SU-DHL-6 (cell line): ENCODE measurements at regions not wholly inside any gene's neighbourhood (a gene's known extent, or its start where the extent isn't known, plus 50 kb on each side); places are given as distances from the start of the nearest gene placed in this dataset.

ENCODE experiments used
- CTCF ChIP-seq: fragments of 200-600 bp; sonication (generic); IDR thresholded peaks from one replicate; pipeline ENCODE4 v1.5.1; 2017; ENCODE audit warnings: antibody characterized with exemption, mild to moderate bottlenecking, low read length, moderate library complexity; ENCODE audit not compliant: insufficient read depth, poor library complexity, severe bottlenecking
- EZH2phosphoT487 ChIP-seq: fragments of 200-600 bp; sonication (generic), shearing (Covaris generic); conservative IDR thresholded peaks from 2 replicates; pipeline ENCODE4 v1.6.1; 2018; ENCODE audit warnings: mild to moderate bottlenecking, antibody characterized with exemption, low read length, moderate library complexity, mixed read lengths

- TF ChIP-seq CTCF: no peak
- TF ChIP-seq EZH2phosphoT487: no peak
These were observed 148.7 kb upstream of the MKI67 start for GRCh38 chr10:128274938-128275337.
